ENCODE measurements at regions not wholly inside any gene's neighbourhood (a gene's known extent, or its start where the extent isn't known, plus 50 kb on each side); places are given as distances from the start of the nearest gene placed in this dataset.

DNA sequence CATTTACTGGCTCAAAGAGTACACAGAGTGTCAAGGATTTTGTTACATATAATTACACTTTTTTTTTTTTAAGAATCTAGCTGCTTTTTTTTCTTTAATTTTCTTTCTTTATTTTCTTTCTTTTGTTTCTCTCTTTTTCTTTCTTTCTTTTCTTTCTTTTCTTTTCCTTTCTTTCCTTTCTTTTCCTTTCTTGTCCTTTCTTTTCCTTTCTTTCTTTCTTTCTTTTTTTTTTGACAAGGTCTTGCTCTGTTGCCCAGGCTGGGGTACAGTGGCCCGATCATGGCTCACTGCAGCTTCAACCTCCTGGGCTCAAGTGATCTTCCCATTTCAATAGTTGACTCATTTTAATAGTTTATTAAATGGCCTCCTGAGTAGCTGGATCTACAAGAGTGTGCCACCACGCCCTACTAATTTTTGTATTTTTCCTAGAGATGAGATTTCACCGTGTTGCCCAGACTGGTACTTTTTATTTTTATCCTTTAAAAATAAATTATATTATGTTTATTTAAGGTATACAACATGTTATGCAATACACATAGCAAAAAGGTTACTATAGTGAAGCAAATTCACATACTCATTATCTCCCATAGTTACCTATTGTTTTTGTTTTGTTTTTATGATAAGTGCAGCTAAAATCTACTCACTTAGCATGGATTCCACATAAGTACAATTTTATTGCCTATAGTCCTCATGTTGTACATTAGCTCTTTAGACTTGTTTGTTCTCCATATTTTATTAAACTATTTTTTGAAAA lies 381.5 kb upstream of the KLF4 start:
- no peak for DNase-seq

- DNase-seq: no peak
These were observed 380.7 kb upstream of the KLF4 start for GRCh38 chr9:107870221-107870620.

- DNase-seq: no peak
These were observed 379.5 kb upstream of the KLF4 start for GRCh38 chr9:107869111-107869510.

DNA sequence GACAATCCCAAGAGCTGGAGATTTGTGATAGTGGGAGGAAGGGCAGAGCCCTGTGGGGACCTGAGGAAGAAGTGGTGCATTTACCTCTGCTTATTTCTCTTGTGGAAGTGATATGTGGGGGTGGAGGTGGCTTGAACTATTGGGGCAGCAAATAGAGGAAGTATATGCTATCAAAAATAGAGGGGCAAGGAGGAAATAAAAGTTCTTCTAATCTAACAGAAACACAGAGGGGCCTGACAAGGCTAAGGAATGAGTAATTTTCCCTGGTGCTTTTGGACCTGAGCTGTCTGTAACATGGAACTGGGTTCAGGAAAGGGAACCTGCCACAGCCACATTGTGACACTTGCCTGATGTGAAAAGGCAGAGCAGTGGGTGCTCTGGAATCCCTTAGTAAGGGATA lies 378.6 kb upstream of the KLF4 start:
- DNase-seq: no peak

- DNase-seq: no peak
These were observed 378.2 kb upstream of the KLF4 start for GRCh38 chr9:107867738-107868137.

DNA sequence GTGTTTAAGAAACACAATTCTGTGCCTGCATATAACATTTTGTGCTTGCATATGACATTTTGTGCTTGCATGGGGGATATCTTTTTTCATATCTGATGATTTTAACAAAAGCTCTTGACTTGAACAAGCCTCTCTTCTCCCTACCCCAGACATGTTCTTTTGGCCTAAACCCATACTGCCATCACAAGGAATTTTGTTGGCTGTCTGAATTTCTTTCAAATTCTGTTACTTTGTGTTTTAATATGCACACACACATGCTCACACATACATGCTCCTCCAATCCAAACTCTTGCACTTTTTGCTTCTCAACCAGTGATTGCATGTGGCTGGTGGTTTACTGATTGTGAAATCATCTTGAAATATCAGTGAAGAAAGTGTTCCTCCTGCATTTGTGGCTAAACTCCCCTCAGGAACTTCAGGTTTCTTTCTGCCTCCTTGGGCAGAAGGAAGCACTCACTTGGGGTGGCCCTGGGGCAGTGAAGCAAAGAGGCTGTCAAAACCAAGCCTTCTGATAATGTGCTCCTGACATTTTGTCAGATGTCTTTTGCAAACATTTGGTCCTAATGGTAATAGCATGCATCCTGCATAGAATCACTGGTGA lies 377.2 kb upstream of the KLF4 start:
- DNase-seq: no peak

GRCh38 chr9:107863396-107863795 lies 373.8 kb upstream of the KLF4 start:
- DNase-seq: no peak

- no peak for DNase-seq
These were observed 373.3 kb upstream of the KLF4 start for GRCh38 chr9:107862881-107863280.

GRCh38 chr9:107862323-107862722 lies 372.8 kb upstream of the KLF4 start:
- DNase-seq: no peak

- DNase-seq: no peak
These were observed 371.5 kb upstream of the KLF4 start for GRCh38 chr9:107861075-107861474.

GRCh38 chr9:107858260-107858659 lies 368.7 kb upstream of the KLF4 start:
- no peak for DNase-seq

GRCh38 chr9:107856633-107857032 lies 367.1 kb upstream of the KLF4 start:
- no peak for DNase-seq

- DNase-seq: no peak
These were observed 365.6 kb upstream of the KLF4 start for GRCh38 chr9:107855164-107855563.

- no peak for DNase-seq
These were observed 363.9 kb upstream of the KLF4 start for GRCh38 chr9:107853461-107853860.

DNA sequence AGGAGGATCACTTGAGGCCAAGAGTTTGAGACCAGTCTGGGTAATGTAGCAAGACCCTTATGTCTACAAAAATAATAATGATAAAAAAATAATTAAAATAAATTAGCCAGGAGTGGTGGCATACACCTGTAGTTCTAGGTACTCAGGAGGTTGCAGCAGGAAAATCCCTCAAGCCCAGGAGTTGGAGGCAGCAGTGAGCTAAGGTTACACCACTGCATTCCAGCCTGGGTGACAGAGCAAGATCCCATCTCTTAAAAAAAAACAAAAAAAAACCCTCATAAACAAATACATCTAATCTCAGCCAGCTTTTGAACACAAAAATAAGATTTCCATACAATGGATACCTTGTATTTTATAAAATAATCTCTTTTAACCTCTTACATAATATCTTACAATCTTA lies 363.3 kb upstream of the KLF4 start:
- no peak for DNase-seq

- no peak for DNase-seq
These were observed 361.1 kb upstream of the KLF4 start for GRCh38 chr9:107850653-107851052.

GRCh38 chr9:107847978-107848964 lies 358.7 kb upstream of the KLF4 start:
- no peak for DNase-seq

- DNase-seq: no peak
These were observed 353.0 kb upstream of the KLF4 start for GRCh38 chr9:107842530-107842929.

DNA sequence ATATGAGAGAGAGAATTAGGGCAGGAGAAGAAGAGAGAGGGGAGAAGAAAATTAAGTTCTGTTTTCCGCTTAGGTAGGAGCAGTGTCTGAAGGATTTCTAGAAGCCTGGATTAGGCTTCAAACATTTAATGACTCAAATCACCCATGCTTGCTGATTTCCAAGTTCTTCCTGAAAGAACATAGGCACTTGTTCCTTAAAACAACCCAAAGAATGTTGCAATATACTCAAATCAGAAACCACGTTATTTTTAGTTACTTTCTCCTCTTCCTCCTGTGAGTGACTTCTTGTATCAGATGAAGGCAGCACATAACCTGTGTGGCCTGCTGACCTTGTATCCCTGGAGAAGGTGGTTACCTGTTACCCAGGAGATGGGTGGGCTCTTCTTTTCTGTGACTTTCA lies 351.5 kb upstream of the KLF4 start:
- DNase-seq: no peak

GRCh38 chr9:107839371-107839770 lies 349.8 kb upstream of the KLF4 start:
- no peak for DNase-seq

- DNase-seq: no peak
These were observed 349.2 kb upstream of the KLF4 start for GRCh38 chr9:107838766-107839165.

DNA sequence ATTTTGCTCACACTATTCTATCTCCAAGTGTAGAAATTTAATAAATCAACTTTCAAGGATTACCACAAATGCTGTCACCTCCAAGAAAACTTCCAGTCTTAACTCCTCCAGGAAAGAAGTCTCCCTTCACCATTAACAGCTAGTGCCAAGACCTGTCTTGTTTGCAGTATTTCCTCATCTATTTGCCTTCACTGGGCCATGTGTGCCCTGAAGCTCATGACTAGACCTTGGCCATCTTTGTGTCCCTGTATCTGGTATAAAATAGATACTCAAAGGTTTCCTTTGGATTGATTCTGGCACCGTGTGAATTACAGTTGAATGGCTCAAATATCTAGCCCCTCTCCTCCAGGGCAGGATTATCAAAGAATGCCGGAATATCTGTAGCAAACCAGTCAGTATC lies 346.7 kb upstream of the KLF4 start:
- no peak for DNase-seq

GRCh38 chr9:107833295-107833694 lies 343.7 kb upstream of the KLF4 start:
- DNase-seq: no peak

All from left kidney (tissue), 1 donor.